Right lobe of liver (tissue), 4 donors: ENCODE measurements at regions not wholly inside any gene's neighbourhood (a gene's known extent, or its start where the extent isn't known, plus 50 kb on each side); places are given as distances from the start of the nearest gene placed in this dataset.

Source experiments
- POLR2A ChIP-seq: fragments of 450-650 bp; IDR thresholded peaks from one replicate; pipeline ENCODE4 v1.6.1; 2017; ENCODE audit warnings: antibody characterized with exemption, mild to moderate bottlenecking
- TF ChIP-seq, protein P1 (sequence below), 4 donors: fragments of 200-600 bp in 3 of 4; fragments of 450-650 bp in 1 of 4; IDR thresholded peaks; one replicate each; pipeline versions ENCODE4 v1.5.1 to v1.8.0; 2016 to 2022; ENCODE audit warnings: antibody characterized with exemption in 4 of 4, mild to moderate bottlenecking in 2 of 4
- donor health status: DM: no; HTN: no; CAD: no.
- donor health status: DM: no; HTN: no; CAD: no.
- donor health status: DM: no; HTN: yes; CAD: no.

DNA sequence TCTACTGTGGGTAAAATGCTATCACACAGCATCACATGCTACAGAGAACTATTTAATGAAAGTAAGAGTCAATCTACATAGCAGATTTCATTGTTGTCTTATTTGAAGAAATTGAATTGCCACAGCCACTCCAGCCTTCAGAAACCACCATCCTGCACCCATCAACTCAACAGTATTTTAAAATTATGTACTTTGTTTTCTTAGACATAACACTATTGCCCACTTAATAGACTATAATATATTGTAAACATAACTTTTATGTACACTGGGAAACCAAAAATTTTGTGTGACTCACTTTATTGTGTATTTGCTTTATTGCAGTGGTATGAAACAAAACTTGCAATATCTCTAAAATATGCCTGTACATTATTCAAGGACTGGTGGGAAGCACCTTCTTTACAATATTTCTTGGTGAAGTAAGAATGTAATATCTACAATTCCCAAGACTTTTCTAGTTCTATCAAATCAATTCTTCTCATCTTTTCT, 133.0 kb downstream of the DUSP10 start:
- TF ChIP-seq, protein P1, sequence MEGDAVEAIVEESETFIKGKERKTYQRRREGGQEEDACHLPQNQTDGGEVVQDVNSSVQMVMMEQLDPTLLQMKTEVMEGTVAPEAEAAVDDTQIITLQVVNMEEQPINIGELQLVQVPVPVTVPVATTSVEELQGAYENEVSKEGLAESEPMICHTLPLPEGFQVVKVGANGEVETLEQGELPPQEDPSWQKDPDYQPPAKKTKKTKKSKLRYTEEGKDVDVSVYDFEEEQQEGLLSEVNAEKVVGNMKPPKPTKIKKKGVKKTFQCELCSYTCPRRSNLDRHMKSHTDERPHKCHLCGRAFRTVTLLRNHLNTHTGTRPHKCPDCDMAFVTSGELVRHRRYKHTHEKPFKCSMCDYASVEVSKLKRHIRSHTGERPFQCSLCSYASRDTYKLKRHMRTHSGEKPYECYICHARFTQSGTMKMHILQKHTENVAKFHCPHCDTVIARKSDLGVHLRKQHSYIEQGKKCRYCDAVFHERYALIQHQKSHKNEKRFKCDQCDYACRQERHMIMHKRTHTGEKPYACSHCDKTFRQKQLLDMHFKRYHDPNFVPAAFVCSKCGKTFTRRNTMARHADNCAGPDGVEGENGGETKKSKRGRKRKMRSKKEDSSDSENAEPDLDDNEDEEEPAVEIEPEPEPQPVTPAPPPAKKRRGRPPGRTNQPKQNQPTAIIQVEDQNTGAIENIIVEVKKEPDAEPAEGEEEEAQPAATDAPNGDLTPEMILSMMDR (IDR thresholded peaks at IDR 0.05) = no peak
- no peak for TF ChIP-seq POLR2A
